GM23338 (cell line): ENCODE measurements at regions not wholly inside any gene's neighbourhood (a gene's known extent, or its start where the extent isn't known, plus 50 kb on each side); places are given as distances from the start of the nearest gene placed in this dataset.

ENCODE experiments used
- CREB1 ChIP-seq: fragments of 250-450 bp; sonication (Bioruptor Pico); IDR thresholded peaks from 2 replicates; pipeline ENCODE4 v1.5.0; 2020; ENCODE audit warnings: low read depth, mild to moderate bottlenecking, moderate library complexity
- CTCF ChIP-seq, 2 experiments: fragments of 200-600 bp in 1 of 2; sonication (generic) in 1 of 2; conservative IDR thresholded peaks; 2 replicates each; pipeline versions ENCODE4 v1.5.1 to v1.6.1; 2016 to 2017; ENCODE audit warnings: antibody characterized with exemption in 2 of 2, low read depth in 2 of 2, mild to moderate bottlenecking in 2 of 2, moderate library complexity in 1 of 2
- ETS1 ChIP-seq: IDR thresholded peaks from 2 replicates; pipeline ENCODE4 v1.6.1; 2016; ENCODE audit warnings: antibody characterized with exemption
- EZH2 ChIP-seq: fragments of 200-600 bp; sonication (generic); IDR thresholded peaks from one replicate; pipeline ENCODE4 v1.8.0; 2017; ENCODE audit warnings: antibody characterized with exemption, mild to moderate bottlenecking, low read depth; ENCODE audit not compliant: unreplicated experiment
- EZH2phosphoT487 ChIP-seq: fragments of 200-600 bp; sonication (generic); IDR thresholded peaks from one replicate; pipeline ENCODE4 v1.8.1; 2018; ENCODE audit warnings: antibody characterized with exemption; ENCODE audit not compliant: unreplicated experiment
- JUNB ChIP-seq: IDR thresholded peaks from one replicate; pipeline ENCODE4 v1.6.1; 2016; ENCODE audit warnings: antibody characterized with exemption; ENCODE audit not compliant: unreplicated experiment
- POLR2AphosphoS5 ChIP-seq: IDR thresholded peaks from 2 replicates; pipeline ENCODE4 v1.6.1; 2016; ENCODE audit warnings: antibody characterized with exemption, low read depth
- REST ChIP-seq: IDR thresholded peaks from one replicate; pipeline ENCODE4 v1.6.1; 2018; ENCODE audit warnings: antibody characterized with exemption; ENCODE audit not compliant: unreplicated experiment
- ZNF114 ChIP-seq: fragments of 250-450 bp; sonication (Bioruptor Pico); IDR thresholded peaks from 2 replicates; pipeline ENCODE4 v1.5.0; 2020; ENCODE audit warnings: mild to moderate bottlenecking, moderate library complexity

DNA sequence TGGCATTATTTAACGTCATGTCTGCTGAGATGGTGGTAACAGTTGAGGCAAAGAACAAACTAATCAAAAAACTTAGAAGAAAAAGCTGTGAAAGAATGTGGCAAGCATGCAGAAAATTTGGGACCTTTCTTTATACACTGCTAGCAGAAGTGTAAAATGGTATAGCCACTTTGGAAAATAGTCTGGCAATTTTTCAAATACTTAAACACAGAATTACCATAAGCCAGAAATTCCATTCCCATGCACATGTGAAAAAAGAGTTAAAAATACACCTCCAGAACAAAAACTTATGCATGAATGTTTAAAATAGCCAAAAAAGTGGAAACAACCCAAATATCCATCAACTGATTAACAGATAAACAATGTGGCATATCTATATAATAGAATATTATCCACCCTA lies 613.3 kb downstream of the TBL1XR1 start:
- TF ChIP-seq CTCF (conservative IDR thresholded peaks at IDR 0.05; ENCODE audit: low read depth in 2 of 2) (no peak), ETS1 (no peak), EZH2 (no peak), CREB1 (no peak), POLR2AphosphoS5 (no peak), JUNB (no peak), EZH2phosphoT487 (no peak), REST (no peak), ZNF114 (no peak)
